Hematopoietic multipotent progenitor cell (in vitro differentiated cells): ENCODE measurements at regions not wholly inside any gene's neighbourhood (a gene's known extent, or its start where the extent isn't known, plus 50 kb on each side); places are given as distances from the start of the nearest gene placed in this dataset. TPM values are rescaled to one million over a fixed set of nuclear protein-coding genes. Genes with fewer than 3 reads are reported as not detected.
A peak's percentile ranks its signal among the peaks of the same experiment; 100 is the strongest.

ENCODE experiments used
- DNase-seq, 3 donors: peaks; one replicate each; pipeline ENCODE4 v3.0.0-alpha.2; 2011 to 2015; ENCODE audit warnings: low read depth in 2 of 3, low spot score in 2 of 3
- small RNA-seq: library from RNA; depleted of rRNA; stranded (forward); fragments of <200 nt; gene quantifications from one replicate; pipeline ENCODE3, GENCODE V24; 2012

- DNase-seq, result peak in 2 of 3 donors; percentile 41 to 87
Observed at GRCh38 chr1:221809091-221810029, 67.5 kb upstream of the DUSP10 start.

- no peak for DNase-seq
Observed at GRCh38 chr1:221806984-221807383, 65.1 kb upstream of the DUSP10 start.

DNA sequence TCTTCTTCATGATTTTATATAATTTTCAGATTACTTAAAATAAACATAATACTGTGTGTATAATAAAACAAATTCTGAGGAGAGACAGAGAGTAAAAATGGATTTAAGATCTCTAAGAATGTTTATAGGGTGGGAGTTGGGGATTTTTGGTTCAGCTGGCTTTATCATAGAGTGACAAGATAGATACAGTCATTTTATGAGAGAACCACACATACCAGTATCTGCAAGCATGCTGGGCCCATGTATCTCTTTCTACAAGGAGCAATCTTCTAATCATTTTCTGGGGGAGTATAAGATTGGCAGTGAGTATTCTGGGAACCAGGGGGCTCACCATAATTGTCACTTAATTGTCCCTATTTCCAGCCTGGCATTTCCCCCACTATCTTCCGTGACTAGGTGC is 64.3 kb upstream of the DUSP10 start:
- no peak for DNase-seq

DNA sequence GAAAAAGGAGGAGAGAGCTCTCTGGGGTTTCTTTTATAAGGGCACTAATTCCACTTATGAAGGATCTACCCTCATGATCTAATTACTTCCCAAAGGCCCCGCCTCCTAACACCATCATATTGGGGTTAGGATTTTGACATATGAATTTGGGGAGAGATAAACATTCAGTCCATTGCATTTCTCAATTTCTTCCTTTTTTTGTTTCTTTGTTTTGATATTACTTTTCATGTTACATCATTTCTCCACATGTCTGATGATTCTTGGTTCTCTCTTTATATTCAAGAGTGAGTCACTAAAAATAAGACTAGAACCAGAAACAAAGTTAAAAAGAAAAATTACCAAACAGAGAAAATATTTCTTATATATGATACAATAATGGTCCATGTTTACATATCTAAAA is 63.2 kb upstream of the DUSP10 start:
- no peak for DNase-seq

- DNase-seq, result no peak
Observed at GRCh38 chr1:221804303-221804702, 62.4 kb upstream of the DUSP10 start.

DNA sequence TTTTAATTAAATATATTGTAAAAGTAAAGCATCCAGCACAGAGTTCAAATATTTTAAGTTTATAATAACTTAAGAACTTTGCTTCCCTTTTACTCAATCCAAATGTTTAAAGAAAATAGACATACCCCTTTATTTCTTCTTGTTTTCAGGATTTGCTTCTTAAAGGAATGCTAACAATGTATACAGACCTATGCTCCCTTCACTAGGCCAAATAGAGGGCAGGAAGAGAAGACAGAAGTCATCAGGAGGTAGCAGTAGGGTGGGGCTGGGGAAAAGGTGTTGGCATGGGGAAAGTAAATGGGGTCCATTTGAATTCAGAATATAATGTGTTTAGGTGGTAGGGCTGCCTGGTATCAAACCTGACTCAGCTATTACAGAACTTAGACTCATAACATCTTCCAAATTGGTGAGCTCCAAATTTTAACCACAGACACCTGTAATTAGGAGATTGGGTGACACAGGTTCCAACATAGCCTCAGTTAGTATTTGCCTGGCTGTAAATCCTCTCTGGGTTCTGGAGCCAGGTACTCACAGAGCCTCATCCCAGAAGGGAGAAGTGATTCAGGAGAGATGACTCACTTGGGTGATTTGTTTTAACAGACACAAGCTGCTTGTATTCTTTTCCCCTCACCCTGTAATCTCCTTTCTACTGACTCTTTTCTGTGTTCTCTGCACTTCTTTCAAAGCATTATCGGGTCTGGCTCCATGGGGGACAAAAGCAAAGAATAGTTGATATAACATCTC is 60.1 kb upstream of the DUSP10 start:
- DNase-seq, result no peak

- no peak for DNase-seq
Observed at GRCh38 chr1:221801251-221801661, 59.4 kb upstream of the DUSP10 start.

- DNase-seq, result no peak
Observed at GRCh38 chr1:221800831-221801230, 58.9 kb upstream of the DUSP10 start.

DNA sequence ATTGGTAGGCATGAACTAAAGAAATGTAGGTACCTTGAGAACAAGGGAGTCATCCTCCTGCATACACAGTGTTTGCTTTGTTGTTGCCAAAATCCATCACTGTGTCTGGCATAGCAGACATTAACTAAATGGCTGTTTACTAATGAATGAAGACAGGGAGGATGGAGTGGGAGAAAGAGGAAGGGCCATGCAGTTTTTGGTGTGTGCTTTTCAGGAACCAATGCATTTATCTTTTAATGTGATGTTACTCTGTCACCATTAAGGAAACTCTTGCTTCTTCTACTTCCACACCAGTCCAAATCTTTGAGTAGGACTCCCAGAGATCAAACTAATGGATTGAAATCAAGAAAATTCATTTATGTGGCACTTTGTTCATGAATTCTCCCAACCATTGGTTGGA is 55.6 kb upstream of the DUSP10 start:
- DNase-seq, result no peak

GRCh38 chr1:221796700-221797099 is 54.8 kb upstream of the DUSP10 start:
- no peak for DNase-seq

DNA sequence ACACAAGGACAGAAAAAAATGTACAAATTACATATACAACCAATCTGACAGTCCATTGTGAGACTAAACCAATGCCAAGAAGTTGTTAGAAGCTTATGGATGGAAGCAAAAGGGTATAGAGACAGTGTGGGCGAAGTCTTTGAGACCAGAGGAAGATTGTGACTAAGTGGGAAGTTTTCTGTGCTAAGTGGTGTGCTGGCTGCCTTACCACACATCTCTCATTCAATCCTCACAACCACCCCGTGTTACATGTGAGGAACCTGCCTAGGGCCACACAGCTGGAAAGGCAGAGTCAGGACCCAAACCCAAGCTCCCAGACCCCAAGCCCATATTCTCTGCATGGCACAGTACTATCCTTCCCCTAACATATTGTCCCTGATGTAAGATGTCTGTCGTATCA is 53.5 kb upstream of the DUSP10 start:
- no peak for DNase-seq

DNA sequence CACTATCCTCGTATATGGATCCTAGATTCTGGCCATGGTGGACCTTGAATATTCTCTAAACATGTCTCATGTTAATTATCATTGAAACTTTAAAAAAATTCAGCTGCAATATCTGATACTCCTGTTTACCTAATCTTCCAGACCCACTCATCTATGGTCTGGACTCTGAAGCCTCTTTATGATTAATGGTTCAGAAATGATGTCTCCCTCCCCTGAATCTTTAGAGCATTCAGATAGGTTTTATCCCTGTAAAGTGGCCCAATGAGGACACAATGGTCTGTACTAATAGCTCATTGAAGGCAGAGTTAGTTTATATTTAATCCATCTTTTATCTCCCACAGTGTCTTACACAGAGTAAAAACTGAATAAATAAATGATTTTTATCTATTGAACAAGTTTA is 53.0 kb upstream of the DUSP10 start:
- DNase-seq, result no peak

DNA sequence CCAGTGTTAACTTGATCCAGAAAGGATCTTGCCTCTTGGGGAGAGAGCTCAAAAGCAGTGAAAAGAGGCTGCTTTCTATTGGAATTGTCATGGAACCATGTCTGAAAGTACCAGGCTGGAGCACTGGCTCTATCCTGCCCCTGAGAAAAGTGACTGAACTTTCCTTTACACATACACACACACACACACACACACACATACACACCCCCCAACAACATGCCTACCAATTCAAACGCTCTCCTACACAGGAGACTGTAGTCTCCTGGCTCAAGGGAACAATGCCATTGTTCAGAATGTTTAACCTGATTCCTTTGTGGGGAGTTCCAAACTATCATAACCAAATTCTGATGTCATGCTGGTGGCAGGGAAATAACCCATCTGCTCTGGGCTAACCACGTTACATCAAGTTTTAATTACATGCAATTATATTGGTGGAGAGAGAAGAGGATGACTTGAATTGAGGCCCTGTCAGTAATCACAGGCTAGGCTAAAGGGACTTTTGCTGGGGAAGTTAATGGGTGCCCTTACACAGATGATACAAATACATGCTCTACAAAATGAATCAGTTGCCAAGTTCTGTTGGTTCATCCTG is 52.3 kb upstream of the DUSP10 start:
- DNase-seq, result peak in 1 of 3 donors; percentile 42

- DNase-seq, result no peak
Observed at GRCh38 chr1:221793439-221794078, 51.7 kb upstream of the DUSP10 start.

GRCh38 chr1:221791846-221792245 is 50.0 kb upstream of the DUSP10 start:
- no peak for DNase-seq

Small RNA genes lying in the stretch of these regions (small RNA-seq; reads per million reads assigned to genes)
- gene RNU6-403P, result not detected
